OCI-LY7 (cell line): ENCODE measurements at regions not wholly inside any gene's neighbourhood (a gene's known extent, or its start where the extent isn't known, plus 50 kb on each side); places are given as distances from the start of the nearest gene placed in this dataset.

Experiments
- CTCF ChIP-seq: fragments of 200-600 bp; sonication (generic); conservative IDR thresholded peaks from 2 replicates; pipeline ENCODE4 v1.5.1; 2014; ENCODE audit warnings: mild to moderate bottlenecking, antibody characterized with exemption, low read length, moderate library complexity, mixed read lengths
- EZH2phosphoT487 ChIP-seq: fragments of 200-600 bp; sonication (generic); IDR thresholded peaks from 2 replicates; pipeline ENCODE4 v1.6.1; 2018; ENCODE audit warnings: low read depth, borderline replicate concordance, mild to moderate bottlenecking, mixed run types, antibody characterized with exemption, low read length, moderate library complexity, mixed read lengths

- TF ChIP-seq EZH2phosphoT487: no peak
- no peak for TF ChIP-seq CTCF
Observed at GRCh38 chr20:56069016-56069415, 63.7 kb upstream of the CBLN4 start.
